Loucy (cell line): ENCODE measurements at regions not wholly inside any gene's neighbourhood (a gene's known extent, or its start where the extent isn't known, plus 50 kb on each side); places are given as distances from the start of the nearest gene placed in this dataset.

Experiments
- H2AFZ ChIP-seq: fragments of 200-600 bp; sonication (generic); 2 replicates; pipeline ENCODE4 v1.6.0; 2016; ENCODE audit warnings: antibody characterized with exemption, mild to moderate bottlenecking, low read length, moderate library complexity
- H3F3A ChIP-seq: fragments of 200-600 bp; 2 replicates; pipeline ENCODE4 v1.6.0; 2016; ENCODE audit warnings: antibody characterized with exemption, low read depth, mild to moderate bottlenecking
- H3K27me3 ChIP-seq: fragments of 200-600 bp; sonication (generic); 2 replicates; pipeline ENCODE4 v1.6.1; 2014; ENCODE audit warnings: low read length, mild to moderate bottlenecking; ENCODE audit not compliant: insufficient read depth, poor library complexity, severe bottlenecking
- H3K36me3 ChIP-seq: fragments of 200-600 bp; sonication (generic); 2 replicates; pipeline ENCODE4 v1.6.1; 2016; ENCODE audit warnings: low read length; ENCODE audit not compliant: insufficient read depth
- H3K4me1 ChIP-seq: fragments of 200-600 bp; sonication (generic); 2 replicates; pipeline ENCODE4 v1.5.1; 2014; ENCODE audit warnings: low read length, mild to moderate bottlenecking; ENCODE audit not compliant: insufficient read depth, poor library complexity, severe bottlenecking
- H3K4me2 ChIP-seq: fragments of 200-600 bp; sonication (generic); 2 replicates; pipeline ENCODE4 v1.6.0; 2014; ENCODE audit warnings: antibody characterized with exemption, low read length, low read depth, mild to moderate bottlenecking; ENCODE audit not compliant: poor library complexity, severe bottlenecking
- H3K4me3 ChIP-seq: fragments of 200-600 bp; sonication (generic); 2 replicates; pipeline ENCODE4 v1.5.1; 2014; ENCODE audit warnings: low read length, mild to moderate bottlenecking, mixed read lengths; ENCODE audit not compliant: poor library complexity, severe bottlenecking
- H3K79me2 ChIP-seq: fragments of 200-600 bp; sonication (generic); 2 replicates; pipeline ENCODE4 v1.6.1; 2014; ENCODE audit warnings: low read length; ENCODE audit not compliant: insufficient read depth
- H3K9ac ChIP-seq: fragments of 200-600 bp; sonication (generic); 2 replicates; pipeline ENCODE4 v1.6.0; 2014; ENCODE audit warnings: mild to moderate bottlenecking, low read depth, low read length, moderate library complexity; ENCODE audit not compliant: poor library complexity, severe bottlenecking
- H3K9me2 ChIP-seq: fragments of 200-600 bp; sonication (generic); replicated peaks from 2 replicates; pipeline ENCODE4 v1.6.1; 2016; ENCODE audit warnings: low read depth, low read length, mixed read lengths
- H3K9me3 ChIP-seq: fragments of 200-600 bp; sonication (generic); 2 replicates; pipeline ENCODE4 v1.6.1; 2014; ENCODE audit warnings: mild to moderate bottlenecking, antibody characterized with exemption, low read length, low read depth; ENCODE audit not compliant: insufficient read depth
- H4K20me1 ChIP-seq: fragments of 200-600 bp; sonication (generic); 2 replicates; pipeline ENCODE4 v1.6.0; 2014; ENCODE audit warnings: antibody characterized with exemption, low read length, mild to moderate bottlenecking; ENCODE audit not compliant: insufficient read depth, poor library complexity, severe bottlenecking
- CTCF ChIP-seq: fragments of 200-600 bp; sonication (generic); conservative IDR thresholded peaks from 2 replicates; pipeline ENCODE4 v1.5.1; 2014; ENCODE audit warnings: mild to moderate bottlenecking, antibody characterized with exemption, low read length
- EZH2phosphoT487 ChIP-seq: fragments of 200-600 bp; IDR thresholded peaks from 2 replicates; pipeline ENCODE4 v1.6.1; 2018; ENCODE audit warnings: antibody characterized with exemption, mild to moderate bottlenecking, moderate library complexity, borderline replicate concordance

DNA sequence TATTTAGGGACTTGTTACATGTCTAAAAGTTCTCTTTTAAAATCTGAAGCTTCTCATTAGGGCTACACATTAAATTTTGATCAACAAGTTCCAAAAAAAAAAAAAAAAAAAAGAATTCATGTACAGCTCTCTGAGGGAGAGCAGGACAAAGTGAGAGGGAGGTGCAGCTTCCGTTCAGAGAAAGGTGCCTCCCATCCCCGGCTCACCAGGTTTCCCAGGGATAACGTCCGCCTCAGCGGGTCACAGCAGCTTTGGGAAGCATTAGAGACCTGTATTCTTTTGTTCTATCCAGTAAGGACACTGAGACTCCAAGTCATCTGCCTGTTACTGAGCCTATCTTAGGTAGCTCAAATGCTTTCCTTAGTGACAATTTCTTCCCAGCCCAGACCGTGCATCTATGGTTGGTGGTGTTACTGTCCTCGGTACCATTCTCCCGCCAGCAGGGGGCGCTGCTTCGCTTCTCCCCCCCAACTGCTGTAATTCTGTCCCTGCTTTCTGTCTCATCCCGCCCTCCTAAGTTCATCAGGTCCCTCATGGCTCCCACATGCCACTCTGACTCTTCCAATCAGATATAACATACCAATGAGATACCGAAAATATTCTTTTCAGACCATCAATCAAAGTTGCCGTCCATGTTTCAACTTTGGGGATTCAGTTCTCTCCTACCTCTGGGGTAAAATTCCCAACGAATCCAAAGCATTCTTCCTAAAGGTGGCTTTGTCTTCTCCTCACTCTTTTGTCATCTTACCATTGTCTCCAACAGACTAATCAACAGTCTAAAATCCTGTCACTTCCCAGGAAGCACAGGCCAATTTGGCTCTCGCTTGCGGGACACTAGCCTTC, 466.5 kb downstream of the METTL4 start:
- Histone ChIP-seq H3K9me2 (no peaks in the 10 kb centered on the region), H3K4me3 (no peak overlapping the region), H3K9ac (no peak overlapping the region), H3K79me2 (no peaks in the 10 kb centered on the region), H2AFZ (no peak overlapping the region; the same call in 1 of the 2 replicates), H3F3A (no peaks in the 10 kb centered on the region), H3K9me3 (no peaks in the 10 kb centered on the region), H3K4me2 (peak overlapping the region; percentile 8), H3K4me1 (peaks cover 16% of the 10 kb centered on the region), H3K36me3 (no peaks in the 10 kb centered on the region), H3K27me3 (no peaks in the 10 kb centered on the region), H4K20me1 (no peaks in the 10 kb centered on the region)
- TF ChIP-seq EZH2phosphoT487, result no peak
- TF ChIP-seq CTCF, result peak; percentile 87

GRCh38 chr18:2108591-2108990, 462.7 kb downstream of the METTL4 start:
- H3K36me3 ChIP-seq, result no peaks in the 10 kb centered on the region
- H3K4me1 ChIP-seq, result peaks cover 36% of the 10 kb centered on the region
- H2AFZ ChIP-seq, result no peak overlapping the region
- H3K4me2 ChIP-seq, result no peak overlapping the region
- no peaks in the 10 kb centered on the region for H4K20me1 ChIP-seq
- no peaks in the 10 kb centered on the region for H3K79me2 ChIP-seq
- TF ChIP-seq CTCF (no peak), EZH2phosphoT487 (no peak)
- no peak overlapping the region for H3K9ac ChIP-seq
- H3K9me3 ChIP-seq, result no peaks in the 10 kb centered on the region
- no peak overlapping the region for H3K4me3 ChIP-seq
- H3F3A ChIP-seq, result no peaks in the 10 kb centered on the region
- no peaks in the 10 kb centered on the region for H3K27me3 ChIP-seq
- H3K9me2 ChIP-seq, result no peaks in the 10 kb centered on the region

- Histone ChIP-seq H3K9me2 (no peaks in the 10 kb centered on the region), H3K4me1 (peaks cover 35% of the 10 kb centered on the region), H3K27me3 (no peaks in the 10 kb centered on the region), H4K20me1 (no peaks in the 10 kb centered on the region), H3F3A (no peaks in the 10 kb centered on the region), H2AFZ (no peak overlapping the region), H3K4me3 (no peak overlapping the region), H3K36me3 (no peaks in the 10 kb centered on the region), H3K9ac (no peak overlapping the region), H3K9me3 (no peaks in the 10 kb centered on the region), H3K79me2 (no peaks in the 10 kb centered on the region), H3K4me2 (no peak overlapping the region)
- no peak for TF ChIP-seq CTCF
- TF ChIP-seq EZH2phosphoT487, result no peak
Observed at GRCh38 chr18:2111456-2111855, 459.8 kb downstream of the METTL4 start.
